ENCODE measurements at regions not wholly inside any gene's neighbourhood (a gene's known extent, or its start where the extent isn't known, plus 50 kb on each side); places are given as distances from the start of the nearest gene placed in this dataset.

- DNase-seq (no peak), ATAC-seq (no peak)
- Histone ChIP-seq H3K36me3 (no peaks in the 10 kb centered on the region), H3K27ac (no peak overlapping the region), H3K4me1 (peaks cover 0 to 7% (median 0%) of the 10 kb centered on the region in 9 donors), H3K27me3 (peaks cover 0 to 12% (median 0%) of the 10 kb centered on the region in 7 donors), H3K9me3 (no peaks in the 10 kb centered on the region), H3K4me3 (no peak overlapping the region)
- TF ChIP-seq CTCF (IDR thresholded peaks at IDR 0.05) = no peak
- 64 to 65% methylated on average over 8 of the region's 8 CpGs for WGBS, 2 donors
- intact Hi-C loops (cut with DNase I) = no loop called here
Measured at GRCh38 chr20:51335329-51335841, 207.1 kb downstream of the NFATC2 start.

- no peak for TF ChIP-seq CTCF (IDR thresholded peaks at IDR 0.05)
- no peak for ATAC-seq
- WGBS, 2 donors = 81 to 89% methylated on average over 9 of the region's 9 CpGs
- intact Hi-C loops (cut with DNase I) = no loop called here
- peaks cover 0 to 4% (median 0%) of the 10 kb centered on the region in 9 donors for H3K4me1 ChIP-seq
- no peak for DNase-seq
- no peaks in the 10 kb centered on the region for H3K36me3 ChIP-seq
- no peak overlapping the region for H3K4me3 ChIP-seq
- H3K9me3 ChIP-seq = no peaks in the 10 kb centered on the region
- H3K27me3 ChIP-seq = peaks cover 0 to 12% (median 0%) of the 10 kb centered on the region in 7 donors
- no peak overlapping the region for H3K27ac ChIP-seq
Measured at GRCh38 chr20:51334609-51335008, 207.9 kb downstream of the NFATC2 start.

- intact Hi-C loops (cut with DNase I) = no loop called here
Measured at GRCh38 chr20:51333971-51334370, 208.5 kb downstream of the NFATC2 start.

GRCh38 chr20:51333446-51333845 lies 209.1 kb downstream of the NFATC2 start:
- intact Hi-C loops (cut with DNase I) = no loop called here
- 73 to 76% methylated on average over 3 of the region's 3 CpGs for WGBS, 2 donors
- no peaks in the 10 kb centered on the region for H3K4me1 ChIP-seq

More at GRCh38 chr20:51333971-51334370, 208.5 kb downstream of the NFATC2 start:
- H3K36me3 ChIP-seq = no peaks in the 10 kb centered on the region
- H3K4me1 ChIP-seq = no peaks in the 10 kb centered on the region
- H3K4me3 ChIP-seq = no peak overlapping the region
- ATAC-seq = no peak
- 90% methylated on average over 14 of the region's 14 CpGs for WGBS, 2 donors
- peaks cover 0 to 12% (median 0%) of the 10 kb centered on the region in 7 donors for H3K27me3 ChIP-seq
- no peaks in the 10 kb centered on the region for H3K9me3 ChIP-seq
- TF ChIP-seq CTCF (IDR thresholded peaks at IDR 0.05) = no peak
- no peak overlapping the region for H3K27ac ChIP-seq
- DNase-seq = no peak

More at GRCh38 chr20:51333446-51333845, 209.1 kb downstream of the NFATC2 start:
- Histone ChIP-seq H3K27ac (no peak overlapping the region), H3K36me3 (no peaks in the 10 kb centered on the region), H3K9me3 (no peaks in the 10 kb centered on the region), H3K4me3 (no peak overlapping the region), H3K27me3 (peaks cover 0 to 12% (median 0%) of the 10 kb centered on the region in 7 donors)
- TF ChIP-seq CTCF (IDR thresholded peaks at IDR 0.05) = no peak
- no peak for ATAC-seq
- DNase-seq = no peak

Data from heart right ventricle (tissue), 16 donors.